Mesenchymal stem cell (in vitro differentiated cells and primary cell): ENCODE measurements at regions not wholly inside any gene's neighbourhood (a gene's known extent, or its start where the extent isn't known, plus 50 kb on each side); places are given as distances from the start of the nearest gene placed in this dataset.
"Not testable (repeated sequence)": the region's sequence is repeated elsewhere in the genome, so short reads cannot be mapped to it uniquely, and the experiment has no call there.

Experiments
- DNase-seq: peaks from one replicate; pipeline ENCODE4 v3.0.0-alpha.2; 2013
- H2AFZ ChIP-seq: one replicate; pipeline ENCODE4 v1.6.1; 2013; ENCODE audit warnings: low read depth, mild to moderate bottlenecking, control low read depth, inconsistent platforms, low read length, moderate library complexity
- H2AK5ac ChIP-seq: 2 replicates; pipeline ENCODE4 v1.6.1; 2013; ENCODE audit warnings: low read length, moderate library complexity, mild to moderate bottlenecking, inconsistent platforms; ENCODE audit not compliant: severe bottlenecking
- H2BK120ac ChIP-seq: one replicate; pipeline ENCODE4 v1.6.1; 2013; ENCODE audit warnings: low read depth, mild to moderate bottlenecking, inconsistent platforms, low read length, moderate library complexity
- H2BK12ac ChIP-seq, 2 experiments: one replicate each; pipeline ENCODE4 v1.6.1; 2013; ENCODE audit warnings: inconsistent platforms in 2 of 2, low read length in 2 of 2, mild to moderate bottlenecking in 2 of 2, moderate library complexity in 2 of 2, control low read depth in 1 of 2
- H2BK15ac ChIP-seq: one replicate; pipeline ENCODE4 v1.6.1; 2013; ENCODE audit warnings: mild to moderate bottlenecking, low read depth, inconsistent platforms; ENCODE audit not compliant: poor library complexity, severe bottlenecking
- H2BK5ac ChIP-seq: 2 replicates; pipeline ENCODE4 v1.6.1; 2013; ENCODE audit warnings: low read depth, mild to moderate bottlenecking, low read length, control low read depth, inconsistent platforms; ENCODE audit not compliant: poor library complexity, severe bottlenecking
- H3K14ac ChIP-seq, 2 experiments: one replicate each; pipeline ENCODE4 v1.6.1; 2013; ENCODE audit warnings: inconsistent platforms in 2 of 2, low read length in 2 of 2, control low read depth in 1 of 2, mild to moderate bottlenecking in 1 of 2, moderate library complexity in 1 of 2
- H3K18ac ChIP-seq, 2 experiments: one replicate each; pipeline ENCODE4 v1.6.1; 2013; ENCODE audit warnings: inconsistent platforms in 2 of 2, low read length in 2 of 2, control low read depth in 1 of 2, low read depth in 1 of 2, mild to moderate bottlenecking in 1 of 2
- H3K23ac ChIP-seq, 2 experiments: one replicate each; pipeline ENCODE4 v1.6.1; 2013; ENCODE audit warnings: inconsistent platforms in 2 of 2, low read length in 2 of 2, mild to moderate bottlenecking in 2 of 2, moderate library complexity in 2 of 2, control low read depth in 1 of 2
- H3K27ac ChIP-seq: 2 replicates; pipeline ENCODE4 v1.5.1; 2013; ENCODE audit warnings: mild to moderate bottlenecking, moderate library complexity, low read length, control low read depth, inconsistent platforms; ENCODE audit not compliant: poor library complexity, severe bottlenecking
- H3K27me3 ChIP-seq, 2 experiments: 2 replicates each; pipeline versions ENCODE4 v1.6.1 to v1.7.0; 2013; ENCODE audit warnings: low read length in 2 of 2, mild to moderate bottlenecking in 2 of 2, moderate library complexity in 2 of 2, control low read depth in 1 of 2, inconsistent platforms in 1 of 2; ENCODE audit not compliant: control insufficient read depth in 1 of 2, insufficient read depth in 1 of 2
- H3K36me3 ChIP-seq, 2 experiments: 2 replicates each; pipeline versions ENCODE4 v1.6.1 to v1.7.0; 2013; ENCODE audit warnings: low read length in 2 of 2, control low read depth in 1 of 2, inconsistent platforms in 1 of 2, low read depth in 1 of 2, mild to moderate bottlenecking in 1 of 2; ENCODE audit not compliant: insufficient read depth in 2 of 2, control insufficient read depth in 1 of 2
- H3K4ac ChIP-seq, 2 experiments: one replicate each; pipeline ENCODE4 v1.6.1; 2013; ENCODE audit warnings: inconsistent platforms in 2 of 2, low read length in 2 of 2, mild to moderate bottlenecking in 2 of 2, moderate library complexity in 2 of 2, control low read depth in 1 of 2, low read depth in 1 of 2
- H3K4me1 ChIP-seq: 2 replicates; pipeline ENCODE4 v1.6.1; 2013; ENCODE audit warnings: low read depth, low read length, control low read depth; ENCODE audit not compliant: control insufficient read depth, insufficient read depth
- H3K4me2 ChIP-seq: 2 replicates; pipeline ENCODE4 v1.6.1; 2013; ENCODE audit warnings: low read length, mild to moderate bottlenecking, inconsistent platforms; ENCODE audit not compliant: poor library complexity, severe bottlenecking
- H3K4me3 ChIP-seq, 2 experiments: 2 replicates each; pipeline versions ENCODE4 v1.5.1 to v1.7.0; 2013; ENCODE audit warnings: low read length in 2 of 2, mild to moderate bottlenecking in 2 of 2, control low read depth in 1 of 2, low read depth in 1 of 2; ENCODE audit not compliant: insufficient read depth in 1 of 2
- H3K79me1 ChIP-seq: replicated peaks from 2 replicates; pipeline ENCODE4 v1.6.1; 2013; ENCODE audit warnings: mild to moderate bottlenecking, control low read depth, low read length, inconsistent platforms; ENCODE audit not compliant: poor library complexity, severe bottlenecking
- H3K9ac ChIP-seq: 2 replicates; pipeline ENCODE4 v1.7.0; 2013; ENCODE audit warnings: mild to moderate bottlenecking, low read length, moderate library complexity
- H3K9me3 ChIP-seq: 2 replicates; pipeline ENCODE4 v1.7.0; 2013; ENCODE audit warnings: mild to moderate bottlenecking, low read length; ENCODE audit not compliant: control insufficient read depth
- H4K8ac ChIP-seq: one replicate; pipeline ENCODE4 v1.6.1; 2013; ENCODE audit warnings: inconsistent platforms, mild to moderate bottlenecking, low read length, moderate library complexity
- H4K91ac ChIP-seq: one replicate; pipeline ENCODE4 v1.6.1; 2013; ENCODE audit warnings: mild to moderate bottlenecking, low read length, inconsistent platforms
- WGBS: methylation state at CpG from one replicate; pipeline ENCODE4 v1.1.7; 2013; ENCODE audit warnings: mixed read lengths; 5-methylcytosine and 5-hydroxymethylcytosine counted together

- not testable (repeated sequence) for H3K4me2 ChIP-seq, DNase-seq, H3K18ac ChIP-seq, H4K8ac ChIP-seq, H3K27ac ChIP-seq, H3K27me3 ChIP-seq, H3K14ac ChIP-seq, H2BK15ac ChIP-seq, H3K36me3 ChIP-seq, H2BK5ac ChIP-seq, H2BK12ac ChIP-seq, H2BK120ac ChIP-seq, H3K9ac ChIP-seq, H3K79me1 ChIP-seq, H2AK5ac ChIP-seq, H3K4me1 ChIP-seq, H4K91ac ChIP-seq, H3K23ac ChIP-seq, H3K4ac ChIP-seq, H3K4me3 ChIP-seq, H2AFZ ChIP-seq
- no CpG with 5 or more reads among the region's 1 CpG for WGBS
- peaks cover 28% of the 10 kb centered on the region for H3K9me3 ChIP-seq
Observed at GRCh38 chr22:10773341-10773740, 4754.7 kb upstream of the OR11H1 start.

GRCh38 chr22:10775601-10776357 is 4752.2 kb upstream of the OR11H1 start:
- not testable (repeated sequence) for H2BK15ac ChIP-seq, DNase-seq, H3K4ac ChIP-seq, H3K14ac ChIP-seq, H3K4me2 ChIP-seq, H2AK5ac ChIP-seq, H3K18ac ChIP-seq, H2BK5ac ChIP-seq, H3K27ac ChIP-seq, H3K36me3 ChIP-seq, H3K4me1 ChIP-seq, H3K23ac ChIP-seq, H2BK12ac ChIP-seq, H3K79me1 ChIP-seq, H2BK120ac ChIP-seq, H3K27me3 ChIP-seq, H3K9ac ChIP-seq, H2AFZ ChIP-seq, H4K8ac ChIP-seq, H4K91ac ChIP-seq, H3K4me3 ChIP-seq
- peaks cover 35% of the 10 kb centered on the region for H3K9me3 ChIP-seq
- 49% methylated on average over 4 of the region's 5 CpGs for WGBS

GRCh38 chr22:10776358-10776729 is 4751.6 kb upstream of the OR11H1 start:
- H2BK5ac ChIP-seq, DNase-seq, H3K14ac ChIP-seq, H3K27ac ChIP-seq, H3K4me3 ChIP-seq, H3K4me1 ChIP-seq, H2BK12ac ChIP-seq, H3K9ac ChIP-seq, H2BK120ac ChIP-seq, H2AK5ac ChIP-seq, H2BK15ac ChIP-seq, H4K8ac ChIP-seq, H2AFZ ChIP-seq, H3K27me3 ChIP-seq, H3K4me2 ChIP-seq, H3K23ac ChIP-seq, H3K79me1 ChIP-seq, H4K91ac ChIP-seq, H3K4ac ChIP-seq, H3K36me3 ChIP-seq, H3K18ac ChIP-seq: not testable (repeated sequence)
- H3K9me3 ChIP-seq: peaks cover 33% of the 10 kb centered on the region
- WGBS: 52% methylated on average over 3 of the region's 7 CpGs

GRCh38 chr22:10777733-10778132 is 4750.3 kb upstream of the OR11H1 start:
- 82% methylated on average over 10 of the region's 11 CpGs for WGBS

More at GRCh38 chr22:10777733-10778132, 4750.3 kb upstream of the OR11H1 start:
- H3K9me3 ChIP-seq: peaks cover 40% of the 10 kb centered on the region
- H3K27ac ChIP-seq, H4K91ac ChIP-seq, H2AK5ac ChIP-seq, H3K27me3 ChIP-seq, H2BK5ac ChIP-seq, H3K9ac ChIP-seq, H2BK15ac ChIP-seq, H3K4me2 ChIP-seq, H3K18ac ChIP-seq, H2BK120ac ChIP-seq, H3K79me1 ChIP-seq, H3K23ac ChIP-seq, H2BK12ac ChIP-seq, H4K8ac ChIP-seq, H3K4me1 ChIP-seq, DNase-seq, H3K14ac ChIP-seq, H3K4ac ChIP-seq, H3K4me3 ChIP-seq, H3K36me3 ChIP-seq, H2AFZ ChIP-seq: not testable (repeated sequence)
